ENCODE measurements at regions not wholly inside any gene's neighbourhood (a gene's known extent, or its start where the extent isn't known, plus 50 kb on each side); places are given as distances from the start of the nearest gene placed in this dataset.

DNA sequence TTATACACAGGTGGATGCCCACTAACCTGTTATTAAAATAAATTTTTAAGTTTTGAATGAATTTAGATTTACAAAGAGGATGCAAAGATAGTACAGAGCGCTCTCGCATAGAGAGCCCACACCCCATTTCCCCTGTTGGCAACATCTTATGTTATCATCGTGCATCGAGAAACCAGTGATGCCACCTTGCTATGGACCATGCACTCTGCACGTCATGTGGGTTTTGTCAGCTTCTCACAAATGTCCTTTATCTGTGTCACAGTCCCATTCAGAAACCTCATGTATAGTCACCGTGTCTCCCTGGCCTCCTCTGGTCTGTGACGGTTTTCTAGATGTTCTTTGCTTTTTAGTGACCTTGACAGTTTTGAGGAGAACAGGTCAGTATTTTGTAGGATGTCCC lies 60.0 kb downstream of the ING1 start:
- no peak for TF ChIP-seq POLR2A (IDR thresholded peaks at IDR 0.05)
- TF ChIP-seq, protein P1, sequence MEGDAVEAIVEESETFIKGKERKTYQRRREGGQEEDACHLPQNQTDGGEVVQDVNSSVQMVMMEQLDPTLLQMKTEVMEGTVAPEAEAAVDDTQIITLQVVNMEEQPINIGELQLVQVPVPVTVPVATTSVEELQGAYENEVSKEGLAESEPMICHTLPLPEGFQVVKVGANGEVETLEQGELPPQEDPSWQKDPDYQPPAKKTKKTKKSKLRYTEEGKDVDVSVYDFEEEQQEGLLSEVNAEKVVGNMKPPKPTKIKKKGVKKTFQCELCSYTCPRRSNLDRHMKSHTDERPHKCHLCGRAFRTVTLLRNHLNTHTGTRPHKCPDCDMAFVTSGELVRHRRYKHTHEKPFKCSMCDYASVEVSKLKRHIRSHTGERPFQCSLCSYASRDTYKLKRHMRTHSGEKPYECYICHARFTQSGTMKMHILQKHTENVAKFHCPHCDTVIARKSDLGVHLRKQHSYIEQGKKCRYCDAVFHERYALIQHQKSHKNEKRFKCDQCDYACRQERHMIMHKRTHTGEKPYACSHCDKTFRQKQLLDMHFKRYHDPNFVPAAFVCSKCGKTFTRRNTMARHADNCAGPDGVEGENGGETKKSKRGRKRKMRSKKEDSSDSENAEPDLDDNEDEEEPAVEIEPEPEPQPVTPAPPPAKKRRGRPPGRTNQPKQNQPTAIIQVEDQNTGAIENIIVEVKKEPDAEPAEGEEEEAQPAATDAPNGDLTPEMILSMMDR (IDR thresholded peaks at IDR 0.05): no peak
- no peak overlapping the region for H3K27ac ChIP-seq
- intact Hi-C loops (cut with DNase I; ENCODE audit: low total_unique reads): no loop called here
- no peaks in the 10 kb centered on the region for H3K36me3 ChIP-seq (ENCODE audit: low read depth, missing control alignments)
- H3K9me3 ChIP-seq: no peaks in the 10 kb centered on the region
- 85 to 88% methylated on average over 7 of the region's 7 CpGs for WGBS, 2 donors
- no peak for DNase-seq
- H3K4me3 ChIP-seq: no peak overlapping the region
- no peaks in the 10 kb centered on the region for H3K27me3 ChIP-seq
- H3K4me1 ChIP-seq: no peaks in the 10 kb centered on the region

DNA sequence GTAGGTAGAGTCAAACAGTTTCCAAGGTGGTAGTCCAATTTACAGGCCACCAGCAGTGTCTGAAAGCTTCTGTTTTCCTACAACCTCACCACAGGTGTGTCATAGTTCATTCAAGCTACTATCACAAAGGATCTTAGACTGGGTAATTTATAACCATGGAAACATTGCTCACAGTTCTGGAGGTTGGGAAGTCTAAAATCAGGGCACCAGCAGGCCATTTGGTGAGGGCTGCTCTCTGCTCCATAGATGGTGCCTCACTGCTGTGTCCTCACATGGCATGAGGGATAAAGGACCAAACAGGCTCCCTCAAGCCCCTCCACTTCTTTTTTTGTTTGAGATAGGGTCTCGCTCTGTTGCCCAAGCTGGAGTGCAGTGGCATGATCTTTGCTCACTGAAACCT lies 60.6 kb downstream of the ING1 start:
- 85 to 100% methylated on average over 1 of the region's 1 CpG for WGBS, 2 donors
- H3K9me3 ChIP-seq: no peaks in the 10 kb centered on the region

DNA sequence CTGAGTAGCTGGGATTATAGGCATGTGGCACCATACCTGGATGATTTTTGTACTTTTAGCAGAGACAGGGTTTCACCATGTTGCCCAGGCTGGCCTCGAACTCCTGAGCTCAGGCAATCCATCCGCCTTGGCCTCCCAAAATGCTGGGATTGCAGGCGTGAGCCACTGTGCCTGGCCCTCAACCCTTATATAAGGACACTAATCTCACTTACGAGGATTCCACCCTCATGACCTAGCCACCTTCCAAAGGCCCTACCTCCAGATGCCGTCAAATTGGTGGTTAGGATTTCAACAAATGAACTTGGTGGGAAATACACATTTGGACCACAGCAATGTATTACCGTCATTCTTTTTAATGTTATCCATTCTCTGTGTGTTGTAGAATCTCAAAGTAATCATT lies 61.0 kb downstream of the ING1 start:
- Histone ChIP-seq H3K4me3 (no peak overlapping the region), H3K27me3 (no peaks in the 10 kb centered on the region), H3K9me3 (no peaks in the 10 kb centered on the region), H3K4me1 (no peaks in the 10 kb centered on the region), H3K27ac (no peak overlapping the region), H3K36me3 (ENCODE audit: low read depth, missing control alignments) (no peaks in the 10 kb centered on the region)
- 93 to 95% methylated on average over 6 of the region's 6 CpGs for WGBS, 2 donors
- intact Hi-C loops (cut with DNase I; ENCODE audit: low total_unique reads): no loop called here
- DNase-seq: no peak
- TF ChIP-seq POLR2A (IDR thresholded peaks at IDR 0.05): no peak
- TF ChIP-seq, protein P1 (IDR thresholded peaks at IDR 0.05): no peak

More for the DNA sequence above, 60.6 kb downstream of the ING1 start:
- no peaks in the 10 kb centered on the region for H3K36me3 ChIP-seq (ENCODE audit: low read depth, missing control alignments)
- no peaks in the 10 kb centered on the region for H3K27me3 ChIP-seq
- no peaks in the 10 kb centered on the region for H3K4me1 ChIP-seq
- H3K27ac ChIP-seq: no peak overlapping the region
- TF ChIP-seq, protein P1 (IDR thresholded peaks at IDR 0.05): no peak
- TF ChIP-seq POLR2A (IDR thresholded peaks at IDR 0.05): no peak
- intact Hi-C loops (cut with DNase I; ENCODE audit: low total_unique reads): no loop called here
- no peak overlapping the region for H3K4me3 ChIP-seq
- DNase-seq: no peak

GRCh38 chr13:110775576-110775975 lies 62.1 kb downstream of the ING1 start:
- H3K4me3 ChIP-seq: no peak overlapping the region
- TF ChIP-seq, protein P1 (IDR thresholded peaks at IDR 0.05): no peak
- no peak for TF ChIP-seq POLR2A (IDR thresholded peaks at IDR 0.05)
- H3K27ac ChIP-seq: no peak overlapping the region
- no peaks in the 10 kb centered on the region for H3K27me3 ChIP-seq
- intact Hi-C loops (cut with DNase I; ENCODE audit: low total_unique reads): no loop called here
- DNase-seq: no peak
- H3K36me3 ChIP-seq (ENCODE audit: low read depth, missing control alignments): no peaks in the 10 kb centered on the region
- H3K4me1 ChIP-seq: no peaks in the 10 kb centered on the region
- no peaks in the 10 kb centered on the region for H3K9me3 ChIP-seq
- 70 to 75% methylated on average over 5 of the region's 5 CpGs for WGBS, 2 donors

GRCh38 chr13:110777251-110777820 lies 63.8 kb downstream of the ING1 start:
- no peaks in the 10 kb centered on the region for H3K4me1 ChIP-seq
- H3K36me3 ChIP-seq (ENCODE audit: low read depth, missing control alignments): no peaks in the 10 kb centered on the region
- intact Hi-C loops (cut with DNase I; ENCODE audit: low total_unique reads): no loop called here
- DNase-seq: no peak
- H3K9me3 ChIP-seq: no peaks in the 10 kb centered on the region
- H3K4me3 ChIP-seq: no peak overlapping the region
- WGBS, 2 donors: 78 to 80% methylated on average over 3 of the region's 3 CpGs
- no peak overlapping the region for H3K27ac ChIP-seq
- no peak for TF ChIP-seq POLR2A (IDR thresholded peaks at IDR 0.05)
- TF ChIP-seq, protein P1 (IDR thresholded peaks at IDR 0.05): no peak
- H3K27me3 ChIP-seq: no peaks in the 10 kb centered on the region
